ENCODE measurements at regions not wholly inside any gene's neighbourhood (a gene's known extent, or its start where the extent isn't known, plus 50 kb on each side); places are given as distances from the start of the nearest gene placed in this dataset.

DNA sequence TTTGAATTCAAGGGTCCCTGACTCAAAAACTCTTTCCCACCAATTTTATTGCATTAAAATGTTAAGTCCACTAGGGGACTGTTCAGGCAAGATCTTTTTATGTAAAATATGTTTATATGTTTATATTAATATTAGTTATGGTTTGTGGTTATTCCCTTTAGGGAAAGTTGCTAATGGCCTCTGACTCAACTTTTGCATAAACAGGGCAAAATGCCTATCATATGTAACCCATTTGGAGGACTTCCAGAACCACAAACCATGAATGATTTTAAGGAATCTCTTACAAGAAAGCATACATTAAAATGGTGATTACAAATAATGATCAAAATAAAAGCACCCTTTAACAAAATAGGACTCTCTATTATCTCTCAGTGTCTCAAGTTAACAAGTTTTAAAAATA is 1484.5 kb upstream of the ZEB2 start:
- DNase-seq (ENCODE audit: low spot score): no peak

DNA sequence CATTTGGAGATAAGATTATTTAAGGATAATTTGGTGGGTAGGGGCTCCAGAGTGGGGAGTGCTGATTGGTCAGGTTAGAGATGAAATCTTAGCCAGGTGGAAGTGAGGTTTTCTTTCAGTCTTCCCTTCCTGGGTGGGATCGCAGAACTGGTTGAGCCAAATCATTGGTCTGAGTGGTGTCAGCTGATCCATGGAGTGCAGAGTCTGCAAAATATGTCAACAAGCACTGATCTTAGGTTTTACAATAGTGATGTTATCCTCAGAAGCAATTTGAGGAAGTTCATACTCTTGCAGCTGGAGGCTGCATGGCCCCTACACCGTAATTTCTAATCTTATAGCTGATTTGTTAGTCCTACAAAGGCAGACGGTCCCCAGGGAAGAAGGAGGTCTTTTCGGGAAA is 1483.4 kb upstream of the ZEB2 start:
- DNase-seq (ENCODE audit: low spot score): no peak

DNA sequence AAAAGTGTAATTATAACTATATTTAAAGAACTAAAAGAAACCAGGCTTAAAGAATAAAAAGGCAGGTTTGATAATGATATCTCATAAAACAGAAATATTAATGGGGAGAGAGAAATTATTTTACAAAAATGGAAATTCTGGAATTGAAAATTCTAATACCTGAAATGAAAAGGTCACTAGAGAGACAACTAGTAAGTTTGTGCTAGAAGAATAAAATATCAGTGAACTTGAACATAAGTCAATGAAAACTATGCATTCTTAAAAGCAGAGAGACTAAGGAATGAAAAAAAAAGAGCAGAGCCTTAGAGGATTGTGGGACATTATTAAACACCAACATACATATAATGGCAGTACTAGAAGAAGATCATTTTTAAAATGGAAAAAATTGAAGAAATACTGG is 1475.0 kb upstream of the ZEB2 start:
- DNase-seq (ENCODE audit: low spot score): no peak

DNA sequence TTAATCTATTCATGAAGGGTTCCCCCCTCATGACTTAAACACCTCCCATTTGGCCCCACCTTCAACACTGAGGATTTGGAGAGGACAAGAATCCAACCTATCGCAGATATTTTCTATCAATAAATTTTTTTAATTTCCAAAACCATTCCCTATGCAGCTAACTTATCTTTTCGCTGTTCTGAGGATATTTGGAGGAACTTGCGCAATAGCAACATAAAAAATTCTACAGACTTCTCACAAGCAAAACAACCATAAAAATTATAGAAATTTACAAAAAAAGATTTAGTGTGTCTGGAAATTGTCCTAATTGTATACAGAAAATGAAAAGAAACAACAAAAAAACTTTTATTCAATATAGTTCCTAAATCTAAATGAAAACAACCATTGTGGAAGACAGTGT is 1472.7 kb upstream of the ZEB2 start:
- no peak for DNase-seq (ENCODE audit: low spot score)

DNA sequence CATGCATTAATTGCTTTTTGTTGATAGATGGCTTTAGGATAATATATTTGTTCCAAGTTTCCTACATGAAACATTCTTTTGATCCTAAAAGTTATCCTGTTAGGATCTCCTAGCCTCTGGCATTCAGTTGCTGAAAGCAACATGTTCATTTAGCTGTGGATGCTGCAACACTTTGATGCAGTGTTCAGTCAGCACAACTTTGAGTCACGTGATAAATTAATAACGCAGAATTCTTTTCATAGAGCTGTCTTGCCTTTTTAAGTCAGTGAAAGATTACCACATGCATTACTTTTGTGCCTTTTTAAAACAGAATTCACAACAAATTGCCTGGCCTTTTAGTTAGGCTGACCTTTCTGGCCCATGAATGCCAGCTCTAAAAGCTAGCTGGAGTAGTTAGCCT is 1467.9 kb upstream of the ZEB2 start:
- no peak for DNase-seq (ENCODE audit: low spot score)

DNA sequence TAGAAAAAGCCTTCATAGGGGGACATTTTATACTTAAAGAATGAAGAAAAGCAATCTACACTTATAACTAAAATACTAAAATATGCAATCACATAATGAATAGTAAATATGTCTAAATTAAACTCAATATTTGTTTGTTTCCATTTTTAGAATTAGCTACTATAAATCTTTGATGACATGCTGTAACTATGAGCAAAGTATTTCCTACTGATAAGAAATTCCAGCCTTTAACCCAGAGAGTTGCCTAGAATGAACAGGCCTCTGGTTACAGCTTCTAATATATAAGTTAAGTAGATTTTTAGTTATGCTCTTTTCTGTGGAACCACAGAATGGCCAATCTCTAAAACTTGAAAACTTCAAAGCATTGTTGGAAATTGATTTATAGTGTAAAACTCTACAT is 1465.6 kb upstream of the ZEB2 start:
- no peak for DNase-seq (ENCODE audit: low spot score)

DNA sequence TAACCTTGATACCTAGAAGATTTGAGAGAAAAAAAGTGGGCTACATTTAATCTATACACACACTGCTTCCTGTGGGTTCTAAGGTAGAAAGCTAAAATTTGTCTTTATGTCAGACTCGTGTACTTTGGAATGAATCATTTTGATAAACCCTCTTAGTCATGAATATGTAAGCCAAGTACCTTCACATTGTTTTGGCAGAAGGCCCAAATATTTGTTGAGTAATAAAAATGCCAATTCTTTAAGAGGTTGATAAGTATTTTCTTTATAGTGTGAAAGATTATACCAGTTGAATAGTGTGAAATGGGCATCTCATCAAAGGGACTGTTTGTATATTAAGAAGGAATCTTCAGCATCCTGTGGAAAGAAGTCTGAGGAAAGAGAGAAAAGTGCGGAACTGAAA is 1464.7 kb upstream of the ZEB2 start:
- no peak for DNase-seq (ENCODE audit: low spot score)

DNA sequence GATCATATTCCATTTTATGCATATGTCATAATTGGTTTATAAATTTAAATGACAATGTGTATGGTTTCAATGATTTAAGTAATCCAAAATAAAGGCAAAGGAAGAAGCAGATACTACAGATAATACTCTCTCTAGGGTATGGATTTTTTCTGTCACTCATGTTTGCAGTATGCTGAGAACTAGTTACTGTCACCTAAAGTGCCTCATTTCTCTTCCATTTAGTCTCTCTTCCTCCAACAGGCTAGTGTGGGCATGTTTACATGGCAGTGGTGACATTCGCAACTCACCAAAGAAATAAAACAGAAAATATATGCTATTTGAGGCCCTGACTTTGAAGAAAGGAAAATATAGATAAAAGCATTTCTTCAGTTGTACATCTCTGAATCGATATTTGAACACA is 1460.4 kb upstream of the ZEB2 start:
- DNase-seq (ENCODE audit: low spot score): no peak

DNA sequence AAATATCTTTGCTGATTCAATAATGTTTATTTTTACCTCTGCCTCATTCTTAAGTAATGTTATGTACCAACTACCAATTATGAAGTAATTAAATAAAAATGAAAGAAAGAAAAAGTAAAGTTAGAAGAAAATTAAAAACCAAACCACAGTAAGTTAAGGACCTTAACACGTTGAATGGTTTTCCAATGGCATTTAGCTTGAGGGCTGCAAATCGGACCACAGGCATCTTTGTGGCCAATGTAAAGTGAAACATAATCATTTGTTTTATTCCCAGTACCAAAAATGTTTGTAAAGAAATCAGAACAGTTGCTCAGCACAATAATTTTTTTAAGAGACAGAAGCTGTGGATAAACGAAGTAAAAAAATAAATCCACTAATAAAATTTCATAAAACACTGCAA is 1455.5 kb upstream of the ZEB2 start:
- no peak for DNase-seq (ENCODE audit: low spot score)

DNA sequence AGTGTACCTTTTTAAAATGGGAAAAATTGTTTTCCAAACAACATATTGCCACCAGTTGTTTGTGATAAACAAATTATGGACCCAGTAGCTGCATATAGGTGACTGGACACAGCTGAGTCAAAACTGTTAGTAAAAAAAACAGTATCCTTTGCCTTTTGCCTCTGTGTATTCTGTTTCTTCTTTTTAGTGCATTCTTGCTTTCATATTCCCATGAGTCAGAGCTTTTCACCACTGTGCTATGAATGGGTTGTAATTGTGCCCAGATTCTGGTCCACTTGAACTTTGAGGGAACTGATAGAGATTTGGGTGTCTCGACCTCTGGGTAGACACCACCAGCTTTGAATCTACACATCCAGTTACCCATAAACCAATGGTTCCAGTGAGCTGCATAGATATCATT is 1441.9 kb upstream of the ZEB2 start:
- no peak for DNase-seq (ENCODE audit: low spot score)

DNA sequence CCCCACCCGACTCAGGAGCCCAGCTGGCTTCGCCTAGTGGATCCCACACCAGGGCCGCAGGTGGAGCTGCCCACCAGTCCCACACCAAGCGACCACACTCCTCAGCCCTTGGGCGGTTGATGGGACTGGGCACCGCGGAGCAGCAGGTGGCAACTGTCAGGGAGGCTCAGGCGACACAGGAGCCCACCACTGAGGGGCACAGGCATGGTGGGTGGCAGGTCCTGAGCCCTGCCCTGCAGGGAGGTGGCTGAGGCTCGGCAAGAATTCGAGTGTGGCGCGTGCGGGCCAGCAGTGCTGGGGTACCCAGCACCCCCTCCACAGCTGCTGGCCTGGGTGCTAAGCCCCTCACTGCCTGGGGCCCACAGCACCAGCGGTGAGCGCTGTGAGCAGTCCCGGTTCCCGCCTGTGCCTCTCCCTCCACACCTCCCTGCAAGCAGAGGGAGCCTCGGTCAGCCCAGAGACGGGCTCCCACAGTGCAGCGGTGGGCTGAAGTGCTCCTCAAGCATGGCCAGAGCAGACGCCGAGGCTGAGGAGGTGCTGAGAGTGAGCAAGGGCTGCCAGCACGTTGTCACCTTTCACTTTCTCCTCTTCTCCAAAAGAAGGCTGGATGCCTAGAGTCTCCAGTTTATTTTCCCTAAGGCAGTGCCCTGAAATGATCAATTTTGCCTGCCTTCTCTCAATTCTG is 1440.7 kb upstream of the ZEB2 start:
- no peak for DNase-seq (ENCODE audit: low spot score)

DNA sequence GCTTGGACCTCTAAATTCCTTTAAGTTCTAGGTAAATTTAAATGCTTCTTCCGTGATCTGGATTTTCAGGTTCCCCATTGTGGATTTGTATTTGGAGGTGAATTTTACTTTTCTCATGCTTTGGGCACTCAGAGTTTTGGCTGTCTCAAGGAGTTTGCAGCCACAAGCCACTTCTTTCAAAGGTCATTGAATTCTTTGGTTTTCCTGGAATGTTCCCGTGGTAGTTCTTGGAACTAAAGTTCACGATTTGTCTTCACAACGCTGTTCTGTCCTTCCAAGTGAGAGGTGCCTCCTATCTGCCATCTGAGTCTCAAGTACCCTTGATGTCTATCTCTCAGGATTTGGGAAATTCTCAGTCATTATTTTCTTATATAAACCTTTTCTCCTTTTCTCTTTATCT is 1438.7 kb upstream of the ZEB2 start:
- DNase-seq (ENCODE audit: low spot score): no peak

DNA sequence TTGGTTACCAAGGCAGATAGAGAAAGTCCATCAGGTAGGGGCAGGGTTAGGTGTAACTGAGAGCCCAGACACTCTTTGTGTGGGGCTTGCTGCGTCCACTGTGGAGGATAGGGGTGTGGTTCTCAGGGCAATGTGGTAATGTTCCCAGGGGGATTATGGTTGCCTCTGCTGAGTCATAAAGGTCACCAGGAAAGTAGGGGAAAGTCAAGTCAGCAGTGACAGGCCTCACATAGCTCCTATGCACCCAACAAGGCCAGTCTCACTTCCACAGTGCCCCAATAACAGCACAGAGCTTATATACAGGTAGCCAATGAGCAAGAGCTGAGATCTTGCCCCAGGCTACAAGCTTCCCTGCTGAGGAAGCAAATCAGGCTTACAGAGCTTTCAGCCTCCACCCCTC is 1438.0 kb upstream of the ZEB2 start:
- peak; percentile 17 for DNase-seq (ENCODE audit: low spot score)

DNA sequence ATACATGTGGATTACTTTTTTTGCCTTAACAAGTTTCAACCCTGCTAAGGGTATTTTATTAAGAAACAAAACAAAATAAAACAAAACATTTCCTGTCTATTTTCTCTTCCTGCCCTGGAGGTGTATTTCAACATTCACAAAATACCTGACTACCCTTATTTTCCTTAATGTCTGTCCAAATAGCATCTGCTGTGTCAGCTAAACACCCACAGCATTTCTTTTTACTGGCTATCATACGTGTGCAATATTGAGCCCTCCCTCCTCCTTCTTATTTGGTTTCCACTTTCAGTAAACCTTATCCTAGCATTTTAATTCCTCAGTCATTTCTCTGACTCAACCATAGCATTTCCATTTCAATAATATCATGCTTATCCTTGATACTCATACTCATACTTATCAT is 1420.0 kb upstream of the ZEB2 start:
- DNase-seq (ENCODE audit: low spot score): no peak

DNA sequence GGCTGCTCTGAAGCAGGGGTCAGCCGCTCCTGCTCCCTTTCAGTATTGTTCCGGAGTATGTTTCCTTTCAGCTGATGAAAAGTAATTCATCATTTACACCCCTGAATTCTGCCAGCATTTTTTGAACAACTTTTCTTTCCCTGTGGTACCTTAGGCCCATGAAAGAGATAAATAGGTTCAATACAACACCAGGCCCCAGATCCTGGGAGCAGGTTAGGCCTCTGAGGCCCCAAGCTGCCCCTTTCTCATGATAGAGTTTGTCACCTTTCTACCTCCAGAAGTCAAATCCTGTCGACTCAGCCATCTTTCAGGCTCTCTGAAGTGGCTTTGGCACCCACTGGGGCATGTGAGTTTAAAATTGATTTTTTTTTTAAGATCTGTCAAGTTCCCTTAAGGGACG is 1415.1 kb upstream of the ZEB2 start:
- no peak for DNase-seq (ENCODE audit: low spot score)

DNA sequence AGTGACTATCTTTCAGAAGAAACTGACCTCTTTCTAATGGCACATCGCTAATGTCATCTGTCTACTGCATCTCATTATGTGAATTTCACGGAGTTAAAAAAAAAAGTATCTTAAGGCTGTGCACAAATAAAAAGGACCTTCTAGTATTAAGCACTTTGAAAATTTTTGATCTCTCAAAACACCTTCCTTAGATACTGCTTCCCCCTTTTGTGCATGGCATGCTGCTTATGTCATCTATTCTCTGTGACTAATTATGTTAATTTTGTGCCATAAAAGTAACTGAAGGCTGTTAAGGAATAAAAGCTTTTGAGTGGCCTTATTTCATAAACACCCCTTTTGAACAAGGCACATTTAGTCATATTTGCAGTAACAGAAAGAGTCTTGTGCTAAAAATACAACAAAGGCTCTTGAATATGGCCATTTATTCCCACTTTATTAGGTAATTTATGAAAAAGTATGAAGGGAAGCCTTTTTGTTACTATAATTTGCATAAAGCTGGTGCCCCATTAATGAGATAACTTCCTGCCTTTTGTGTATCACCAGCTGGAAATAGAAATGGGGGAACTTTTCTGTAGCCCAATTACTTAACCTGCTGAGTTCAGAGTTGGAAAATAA is 1412.0 kb upstream of the ZEB2 start:
- DNase-seq (ENCODE audit: low spot score): no peak

DNA sequence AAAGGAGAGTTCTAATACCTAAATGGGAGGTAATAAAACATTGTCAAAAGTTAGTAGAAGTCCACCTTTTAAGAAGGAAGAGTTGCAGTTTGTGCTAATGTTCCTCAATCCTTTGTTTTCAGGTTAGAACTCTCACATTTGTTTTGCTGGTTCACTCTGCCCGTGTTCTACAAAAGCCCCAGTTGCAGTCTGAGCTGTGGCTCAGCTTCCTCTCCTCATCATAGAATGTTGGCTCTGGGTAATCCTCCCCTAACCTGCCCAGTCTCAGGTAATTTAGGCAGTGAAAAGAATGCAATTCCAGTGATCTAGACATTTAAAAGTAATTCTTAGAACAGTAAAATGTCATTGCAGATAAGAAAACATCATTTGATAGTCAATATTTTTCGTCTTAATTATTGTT is 1410.4 kb upstream of the ZEB2 start:
- no peak for DNase-seq (ENCODE audit: low spot score)

DNA sequence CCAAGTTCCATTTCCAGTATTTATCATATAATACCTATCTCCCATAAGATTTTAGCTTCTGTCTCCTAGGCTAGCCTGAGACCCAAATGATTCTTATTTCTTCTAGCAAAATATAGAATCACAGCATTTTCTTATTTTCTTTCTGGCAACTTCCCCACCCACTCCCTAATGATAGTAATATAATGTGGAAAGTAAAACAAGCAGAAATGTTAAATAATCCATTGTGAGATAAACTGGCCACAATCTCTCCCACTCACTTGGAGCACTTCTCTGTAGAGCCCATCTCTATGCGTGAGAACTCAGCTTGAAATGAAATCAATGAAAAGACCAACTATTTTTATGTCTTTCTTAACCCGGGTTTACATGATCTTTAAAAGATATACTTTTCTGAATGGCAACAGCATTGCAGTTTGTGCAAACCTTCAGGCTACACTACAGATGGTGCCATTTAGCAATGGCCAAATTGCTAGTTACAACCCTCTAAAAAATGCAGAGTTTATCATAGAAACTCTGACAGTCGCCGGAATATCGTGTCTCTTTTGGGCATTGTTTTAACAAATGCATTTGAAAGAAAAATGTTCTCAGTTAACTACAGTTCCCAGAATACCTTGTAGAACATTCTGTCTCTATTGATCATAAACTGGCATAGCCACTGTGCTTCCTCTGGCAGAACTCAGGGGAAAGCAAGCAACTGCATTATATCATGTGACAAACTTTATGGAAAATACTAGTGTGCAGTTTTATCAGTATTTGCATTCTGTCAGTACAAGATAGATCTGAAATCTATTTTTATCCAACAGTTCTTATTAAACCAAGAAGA is 1407.4 kb upstream of the ZEB2 start:
- no peak for DNase-seq (ENCODE audit: low spot score)

DNA sequence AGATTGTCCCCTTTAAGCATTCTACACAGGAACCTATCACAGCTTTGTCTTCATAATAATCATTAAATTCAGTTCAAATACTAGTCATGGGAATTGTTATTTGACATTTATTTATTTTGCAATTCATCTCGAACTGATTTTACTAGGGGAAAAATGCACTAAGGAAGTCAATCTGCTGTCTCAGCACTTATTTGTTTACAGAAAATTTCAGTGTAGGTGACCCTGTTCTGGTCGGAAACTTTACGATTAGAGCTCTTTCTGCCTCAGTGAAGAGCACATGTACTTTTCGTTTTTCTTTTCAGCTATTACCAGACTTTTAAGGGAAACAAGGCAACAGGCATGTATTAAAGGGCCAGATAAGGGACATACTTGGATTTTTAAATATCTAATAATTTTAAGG is 1405.7 kb upstream of the ZEB2 start:
- no peak for DNase-seq (ENCODE audit: low spot score)

DNA sequence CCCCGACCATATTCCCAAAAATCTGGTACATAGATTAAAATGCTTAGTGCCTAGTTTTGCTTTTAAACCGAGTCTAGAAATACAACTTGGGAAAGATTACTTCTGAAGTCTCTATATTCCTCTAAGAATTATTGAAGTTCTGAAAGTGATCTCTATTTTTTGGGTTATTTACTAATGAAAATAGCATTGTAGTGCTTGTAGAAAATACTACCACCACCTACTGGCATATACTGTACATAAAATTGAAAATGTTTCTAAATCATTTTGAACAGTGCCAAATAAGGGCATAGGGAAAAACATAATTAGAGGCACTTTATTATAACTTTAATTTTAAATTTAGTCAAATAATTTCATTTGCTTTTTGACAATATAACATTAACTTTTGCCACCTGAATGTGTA is 1399.6 kb upstream of the ZEB2 start:
- DNase-seq (ENCODE audit: low spot score): no peak

DNA sequence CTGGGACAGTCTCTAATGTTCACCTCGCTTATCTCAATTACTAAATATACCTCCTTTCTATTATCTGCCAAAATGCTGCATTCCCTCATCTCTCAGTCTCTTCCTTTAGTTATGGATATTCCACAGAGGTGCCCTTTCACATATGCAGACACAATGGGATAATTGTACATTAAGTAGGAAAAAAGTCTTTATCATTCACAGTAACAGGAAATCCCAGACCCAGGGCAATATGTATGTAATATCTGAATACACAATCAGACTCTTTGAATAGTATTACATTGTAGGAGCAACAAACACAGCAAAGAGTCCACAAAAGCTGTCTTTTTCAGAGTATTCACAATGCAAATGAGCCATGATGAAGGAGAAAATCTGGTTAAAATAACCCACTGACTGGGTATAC is 1399.0 kb upstream of the ZEB2 start:
- DNase-seq (ENCODE audit: low spot score): no peak

DNA sequence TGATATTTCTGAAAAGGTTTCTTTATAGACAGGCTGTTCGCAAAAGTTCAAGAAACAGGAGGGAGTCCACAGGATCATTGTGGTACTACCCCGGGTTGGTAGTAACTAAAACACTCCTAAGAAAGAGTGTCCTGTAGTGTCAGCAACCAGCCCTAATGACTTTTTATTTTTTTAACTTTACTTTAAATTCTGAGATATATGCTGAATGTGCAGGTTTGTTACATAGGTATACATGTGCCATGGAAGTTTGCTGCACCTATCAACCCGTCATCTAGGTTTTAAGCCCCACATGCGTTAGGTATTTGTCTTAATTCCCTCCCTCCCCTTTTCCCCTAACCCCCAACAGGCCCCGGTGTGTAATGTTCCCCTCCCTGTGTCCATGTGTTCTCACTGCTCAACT is 1396.9 kb upstream of the ZEB2 start:
- DNase-seq (ENCODE audit: low spot score): no peak

DNA sequence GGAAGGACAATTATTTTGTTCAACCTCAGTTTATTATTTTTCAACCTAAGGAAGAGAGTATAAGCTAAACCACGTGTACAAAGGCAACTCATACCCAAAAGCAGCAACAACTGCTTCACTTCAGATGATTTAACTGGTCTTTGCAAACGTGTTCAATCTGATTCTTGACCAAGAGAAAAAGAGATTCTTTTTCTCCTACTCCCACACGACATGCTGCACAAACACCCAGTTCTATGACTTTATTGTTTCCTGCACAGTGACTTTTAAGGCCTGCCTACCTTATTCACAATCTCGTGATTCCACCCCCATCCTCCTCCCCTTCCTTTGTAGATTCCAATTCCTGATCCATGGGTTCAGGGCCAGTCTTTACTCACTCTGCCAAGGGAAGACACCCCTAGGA is 1394.8 kb upstream of the ZEB2 start:
- no peak for DNase-seq (ENCODE audit: low spot score)

DNA sequence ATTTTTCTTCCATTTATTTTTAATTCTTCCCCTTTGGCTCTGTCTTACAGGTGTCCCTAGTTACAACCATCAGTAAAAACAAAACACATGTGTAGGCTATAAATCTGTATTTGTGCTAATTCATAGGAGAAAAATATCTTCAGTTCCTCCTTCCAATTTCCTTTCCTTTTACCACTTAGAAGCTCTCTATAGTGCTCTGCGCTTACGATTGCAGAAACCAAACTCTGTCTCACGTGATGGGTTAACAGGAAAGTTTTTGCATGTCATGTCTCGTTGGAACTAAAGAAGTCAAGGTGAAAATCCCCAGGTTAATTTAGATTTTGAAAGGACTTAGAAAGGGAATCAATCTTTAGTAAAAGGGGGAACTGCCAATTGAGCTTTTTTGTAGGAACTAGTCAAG is 1390.5 kb upstream of the ZEB2 start:
- no peak for DNase-seq (ENCODE audit: low spot score)

Data from SW480 (cell line).